HG02973 (cell line): ENCODE measurements at regions not wholly inside any gene's neighbourhood (a gene's known extent, or its start where the extent isn't known, plus 50 kb on each side); places are given as distances from the start of the nearest gene placed in this dataset.
A peak's percentile ranks its signal among the peaks of the same experiment; 100 is the strongest.

ENCODE experiments used
- ATAC-seq: cut with Tn5 transposase; IDR thresholded peaks from one replicate; pipeline ENCODE4 v1.9.1; 2021; ENCODE audit warnings: moderate library complexity; ENCODE audit not compliant: unreplicated experiment

DNA sequence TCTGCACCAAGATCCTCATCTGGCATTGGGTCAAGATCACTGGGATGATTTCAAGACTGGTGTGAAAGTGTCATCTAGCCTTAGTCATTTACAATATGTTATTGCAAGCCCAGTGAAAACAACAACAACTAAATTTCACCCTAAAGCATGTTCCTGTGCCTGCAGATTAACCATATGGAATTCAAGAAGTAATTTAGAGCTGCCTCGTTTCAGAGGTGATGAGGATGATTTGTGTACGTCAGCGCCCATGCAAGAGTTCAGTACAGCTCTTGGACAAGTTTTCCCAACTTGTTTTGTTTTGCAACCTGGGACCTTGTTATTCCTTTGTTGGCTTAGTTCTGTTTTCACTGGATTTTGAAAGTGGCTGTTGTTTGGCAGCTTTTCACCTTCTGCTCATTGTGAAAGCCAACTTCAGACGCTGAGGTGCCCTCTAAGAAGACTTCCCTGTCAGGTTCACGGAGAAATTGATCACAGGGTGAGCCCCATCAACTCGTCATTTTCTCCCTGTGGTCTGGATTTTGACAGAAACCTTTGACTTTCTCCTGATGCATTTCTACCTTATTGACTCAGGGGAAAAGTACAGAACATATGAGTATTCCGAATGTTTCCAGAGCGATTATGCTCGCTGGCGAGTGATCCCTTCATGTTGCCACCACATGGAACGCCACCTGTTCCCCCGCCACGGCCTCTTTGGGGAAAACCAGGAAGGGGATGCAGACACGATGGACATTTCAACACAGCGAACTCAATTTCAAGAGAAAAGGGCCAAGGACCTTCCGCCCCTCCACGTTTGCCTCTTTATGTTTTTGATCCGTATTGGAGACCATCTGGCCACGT is 85.6 kb downstream of the FOXL1 start:
- no peak for ATAC-seq

DNA sequence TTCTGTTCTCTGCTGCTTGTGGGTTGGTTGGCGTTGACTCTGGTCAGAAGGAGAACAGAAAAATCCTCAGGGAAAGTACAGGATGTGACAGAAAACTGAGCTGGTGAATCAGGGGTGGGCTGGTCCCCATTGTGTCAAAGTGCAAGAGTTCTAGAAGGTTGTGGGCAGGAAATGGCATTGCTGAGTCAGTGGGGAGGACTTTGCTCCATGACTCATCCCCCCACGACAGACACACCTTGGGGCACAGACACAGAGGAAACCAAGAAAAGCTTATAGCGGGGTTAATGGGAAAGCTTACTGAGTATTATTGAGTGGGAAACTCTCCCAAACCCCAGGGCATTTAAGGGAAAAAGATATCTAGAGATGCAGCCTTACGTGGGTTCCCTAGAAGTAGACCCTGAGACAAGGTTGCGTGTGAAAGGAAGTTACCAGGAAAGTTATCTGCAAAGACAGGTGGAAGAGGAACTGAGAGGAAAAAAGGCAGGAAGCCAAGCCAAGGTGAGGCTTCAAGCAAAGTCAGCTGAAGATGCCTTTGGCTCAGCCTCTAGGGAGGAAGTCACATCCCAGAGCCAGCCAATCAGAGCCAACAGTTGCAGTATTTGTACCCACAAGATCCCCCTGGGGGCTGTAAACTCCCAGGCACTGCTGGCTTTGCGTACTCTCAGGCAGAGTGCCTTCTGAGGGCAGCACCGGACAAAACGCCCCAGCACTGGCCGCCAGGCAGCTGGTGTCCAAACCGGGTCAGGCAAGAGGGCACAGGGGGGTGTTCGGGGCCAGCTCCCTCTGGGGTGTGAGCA is 86.4 kb downstream of the FOXL1 start:
- peak; percentile 50 for ATAC-seq

DNA sequence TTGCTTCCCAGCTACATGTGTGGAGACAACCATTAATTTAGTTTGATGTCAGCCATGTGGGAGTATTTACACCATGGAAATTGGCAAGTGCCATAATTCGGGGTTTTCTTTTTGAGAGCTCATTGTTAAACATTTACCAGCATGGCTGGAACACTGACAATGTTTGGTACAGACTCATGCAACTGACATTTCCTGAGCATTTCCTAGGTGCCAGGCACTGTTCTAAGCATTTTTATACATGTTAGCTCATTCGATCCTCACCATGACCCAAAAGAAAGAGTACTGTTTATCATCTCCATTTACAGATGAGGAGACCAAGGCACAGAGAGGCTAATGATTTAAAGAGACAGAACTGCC is 86.9 kb downstream of the FOXL1 start:
- peak; percentile 7 for ATAC-seq

DNA sequence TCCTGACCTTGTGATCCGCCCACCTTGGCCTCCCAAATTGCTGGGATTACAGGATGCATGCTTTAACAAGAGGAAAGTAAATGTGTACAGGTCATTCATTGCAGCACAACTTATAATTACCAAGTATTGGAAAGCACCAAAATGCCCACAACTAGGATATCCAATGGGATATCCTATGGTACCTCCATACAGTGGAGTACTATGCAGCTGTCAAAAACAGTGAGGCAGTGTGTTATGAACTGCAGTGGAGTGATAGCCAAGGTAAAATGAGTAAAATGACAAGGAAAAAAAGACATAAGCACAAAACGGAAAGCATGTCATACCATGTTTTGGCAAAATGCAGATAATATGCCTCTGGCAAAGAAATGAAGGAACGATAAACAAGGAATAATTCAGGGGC is 87.6 kb downstream of the FOXL1 start:
- no peak for ATAC-seq

DNA sequence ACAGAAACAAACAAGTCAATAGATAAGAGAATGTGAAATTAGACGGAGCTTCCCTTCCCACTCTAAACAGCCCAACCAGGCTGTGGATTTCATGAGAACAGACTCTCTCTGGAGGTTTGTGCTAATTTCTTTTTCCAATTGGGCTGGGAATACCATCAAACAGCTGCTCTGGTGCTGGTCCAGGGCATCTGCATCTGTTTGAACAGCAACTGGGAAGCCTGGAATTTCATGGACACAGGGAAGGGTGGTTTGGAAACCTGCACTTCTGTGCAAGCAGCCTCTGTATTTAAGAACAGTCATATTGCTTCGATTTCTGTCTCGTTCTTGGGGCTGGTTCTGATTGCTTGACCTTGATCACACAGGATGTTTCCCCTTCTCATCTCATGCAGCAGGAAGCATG is 88.7 kb downstream of the FOXL1 start:
- ATAC-seq: no peak

DNA sequence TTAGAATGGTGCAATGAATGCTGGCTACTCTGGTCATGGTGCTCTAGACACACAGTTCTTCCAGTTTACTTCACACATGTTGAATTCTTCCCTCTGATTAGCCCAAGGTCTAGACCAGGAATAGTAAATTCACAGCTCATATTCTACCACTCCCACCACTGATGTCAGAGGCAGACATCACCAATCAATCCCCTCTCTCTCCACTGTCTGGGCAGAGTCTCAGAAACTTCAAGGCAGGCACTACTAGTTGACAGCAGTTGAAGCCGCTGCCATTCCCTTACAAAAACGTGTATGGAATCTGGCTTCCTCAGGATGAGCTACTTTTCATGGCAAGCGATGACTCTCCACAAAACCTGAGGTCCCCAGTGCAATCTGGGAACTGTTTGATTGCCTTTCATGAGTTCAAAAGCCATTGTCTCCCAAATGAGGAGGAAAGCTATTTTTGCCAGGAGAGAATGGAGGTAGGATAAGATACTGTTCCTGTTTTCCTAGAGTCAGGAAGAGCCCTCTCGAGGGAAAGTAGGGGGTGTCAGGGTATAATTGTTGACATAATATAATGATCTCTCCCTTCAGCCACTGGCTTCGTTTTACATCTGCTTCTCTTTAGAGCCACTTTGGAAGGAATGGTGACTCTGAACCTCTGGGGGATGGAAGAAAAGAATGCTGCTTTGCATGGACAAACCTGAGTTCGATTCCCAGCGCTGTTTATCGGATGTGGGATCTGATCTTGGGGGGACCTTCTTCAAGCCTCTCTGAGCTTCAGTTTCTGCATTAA is 90.0 kb downstream of the FOXL1 start:
- ATAC-seq: no peak

DNA sequence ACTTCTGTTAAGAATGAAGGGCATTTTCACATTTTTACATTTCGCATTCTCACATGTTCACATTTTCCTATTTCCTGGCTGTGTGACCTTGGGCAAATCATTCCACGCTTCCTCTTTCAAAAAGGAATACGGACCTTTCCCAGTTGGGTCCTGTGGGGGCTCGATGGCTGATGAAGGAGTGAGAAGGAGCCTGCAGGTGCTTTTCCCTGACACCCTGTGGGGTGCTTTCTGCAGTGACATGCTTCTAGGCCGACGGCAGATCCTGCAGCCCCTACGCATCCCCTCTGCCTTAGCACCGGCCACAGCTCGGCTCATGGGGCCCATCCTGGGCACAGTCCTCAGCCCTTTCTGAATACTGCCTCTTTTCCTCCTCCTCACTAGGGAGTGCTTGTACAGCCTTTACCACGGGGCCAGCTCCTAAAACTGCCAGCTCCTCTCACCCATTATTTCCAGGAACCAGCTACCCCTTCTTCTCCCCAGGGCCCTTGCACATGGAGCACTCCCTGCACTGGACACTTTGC is 91.0 kb downstream of the FOXL1 start:
- ATAC-seq: no peak

DNA sequence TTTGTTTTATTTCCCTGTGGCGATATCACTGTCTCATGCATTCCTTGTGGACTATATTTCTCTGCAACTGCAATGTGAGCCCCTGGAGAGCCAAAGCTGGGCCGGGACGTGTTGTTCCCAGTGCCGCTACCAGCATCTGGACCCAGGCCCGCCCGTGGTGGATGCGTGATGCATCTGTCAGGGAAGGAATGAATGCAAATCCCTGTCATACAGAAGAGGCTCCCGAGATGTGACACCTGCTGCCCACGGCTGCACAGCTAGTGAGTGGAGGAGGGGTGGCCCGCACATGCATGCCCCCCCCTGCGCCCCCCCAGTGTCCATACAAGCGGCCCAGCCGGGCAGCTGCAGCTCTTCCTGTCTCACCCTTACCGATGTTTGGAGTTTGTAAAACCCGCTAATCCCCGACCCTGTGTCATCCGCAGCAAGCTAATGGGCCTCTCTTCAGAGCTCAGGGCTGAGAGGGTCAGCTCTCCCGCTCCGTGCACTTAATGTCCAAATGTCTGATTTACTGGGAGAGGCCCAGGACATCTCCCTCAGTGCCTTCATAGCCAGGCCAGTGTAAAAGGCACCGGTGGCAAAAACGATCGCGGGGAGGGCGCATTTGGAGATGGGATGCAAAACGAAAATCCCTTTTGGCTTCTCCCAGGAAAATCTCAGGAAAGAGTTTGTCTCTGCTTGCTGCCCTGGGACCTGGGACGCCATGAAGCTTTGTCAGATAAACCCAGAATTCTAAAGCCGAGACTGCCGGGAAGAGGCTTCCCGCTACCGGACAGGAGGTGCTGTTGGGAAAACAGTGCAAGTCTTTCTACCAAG is 91.8 kb downstream of the FOXL1 start:
- no peak for ATAC-seq

DNA sequence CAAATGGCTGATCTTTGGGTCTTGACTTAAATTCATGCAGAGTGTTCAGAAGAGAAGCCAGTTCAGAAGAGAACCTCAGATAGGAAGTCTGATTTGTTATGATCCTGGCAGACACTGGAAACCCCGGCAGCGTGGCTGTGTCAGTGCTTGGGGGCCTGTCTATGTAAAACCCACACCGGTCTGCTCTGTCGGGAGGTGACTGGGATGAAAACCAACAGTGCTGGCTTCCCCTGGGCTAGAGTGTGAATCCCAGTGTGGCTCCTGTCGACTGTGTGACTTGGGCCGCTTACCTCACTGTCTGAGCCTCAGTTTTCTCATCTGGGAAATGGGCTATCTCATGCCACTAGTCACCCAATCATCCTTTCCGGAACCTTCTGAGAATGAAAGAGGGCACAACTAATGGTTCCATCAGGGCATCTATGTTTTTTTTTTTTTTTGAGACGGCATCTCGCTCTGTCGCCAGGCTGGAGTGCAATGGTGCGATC is 92.4 kb downstream of the FOXL1 start:
- no peak for ATAC-seq

DNA sequence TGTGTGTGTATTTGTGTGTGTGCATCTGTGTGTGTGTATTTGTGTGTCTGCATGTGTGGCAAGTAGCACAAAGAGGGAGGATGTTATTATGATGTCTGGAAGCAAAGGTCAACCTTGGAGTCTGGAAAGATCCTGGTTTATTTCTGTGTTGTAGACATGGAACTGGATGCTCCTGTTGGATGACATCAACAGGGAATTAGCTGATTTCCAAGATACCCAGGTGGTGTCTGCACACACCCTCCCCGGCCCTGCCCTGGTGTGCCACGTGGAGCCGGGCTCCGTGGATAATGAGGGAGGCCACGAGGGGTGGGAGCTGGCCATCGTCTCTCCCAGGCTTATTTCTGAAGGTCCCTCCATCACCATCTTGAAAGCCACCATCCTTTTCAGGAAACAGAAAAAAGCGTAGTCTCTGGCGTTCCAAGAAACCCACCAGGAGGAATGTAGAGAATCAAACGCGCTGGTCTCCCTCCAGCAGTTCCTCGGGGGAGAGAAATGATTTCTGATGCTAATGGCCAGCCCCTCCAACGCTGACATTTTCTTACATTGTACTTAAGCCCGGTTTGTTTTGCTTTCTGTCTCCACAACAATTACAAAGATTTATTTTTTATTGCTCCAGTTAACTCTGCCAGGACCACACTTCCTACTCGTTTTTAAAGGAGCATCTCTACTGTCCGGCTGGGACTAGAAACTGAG is 93.3 kb downstream of the FOXL1 start:
- no peak for ATAC-seq

DNA sequence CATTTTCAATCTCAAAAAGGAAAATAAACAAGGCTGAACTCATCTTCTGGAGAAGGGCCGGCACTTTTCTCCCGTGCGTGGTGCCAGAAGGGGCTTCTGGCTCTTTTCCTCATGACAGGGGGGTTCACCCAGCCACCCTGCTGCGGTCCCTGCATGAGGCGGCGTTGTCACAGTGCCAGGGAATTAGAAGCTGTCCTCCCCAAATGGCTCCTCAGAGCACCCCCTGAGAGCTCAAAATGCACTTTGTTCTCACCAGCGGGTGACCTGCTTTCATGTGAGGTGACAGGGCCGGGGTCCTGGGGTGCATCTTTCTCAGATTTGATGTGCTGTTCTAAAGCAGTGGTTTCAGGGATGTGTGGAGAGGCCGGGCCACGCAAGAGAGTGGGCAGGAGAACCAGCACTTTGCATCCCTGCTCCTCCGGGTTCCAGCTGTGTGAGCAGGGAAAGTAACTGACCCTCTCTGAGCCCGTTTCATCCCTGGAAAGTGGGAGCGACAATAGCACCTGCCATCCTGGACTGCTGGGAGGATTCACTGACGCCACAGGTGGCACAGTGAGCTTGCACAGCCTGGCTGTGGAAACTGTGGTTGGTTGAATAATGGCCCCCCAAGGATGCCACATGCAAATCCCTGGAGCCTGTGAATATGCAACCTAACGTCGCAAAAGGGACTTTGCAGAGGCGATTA is 94.0 kb downstream of the FOXL1 start:
- ATAC-seq: no peak

DNA sequence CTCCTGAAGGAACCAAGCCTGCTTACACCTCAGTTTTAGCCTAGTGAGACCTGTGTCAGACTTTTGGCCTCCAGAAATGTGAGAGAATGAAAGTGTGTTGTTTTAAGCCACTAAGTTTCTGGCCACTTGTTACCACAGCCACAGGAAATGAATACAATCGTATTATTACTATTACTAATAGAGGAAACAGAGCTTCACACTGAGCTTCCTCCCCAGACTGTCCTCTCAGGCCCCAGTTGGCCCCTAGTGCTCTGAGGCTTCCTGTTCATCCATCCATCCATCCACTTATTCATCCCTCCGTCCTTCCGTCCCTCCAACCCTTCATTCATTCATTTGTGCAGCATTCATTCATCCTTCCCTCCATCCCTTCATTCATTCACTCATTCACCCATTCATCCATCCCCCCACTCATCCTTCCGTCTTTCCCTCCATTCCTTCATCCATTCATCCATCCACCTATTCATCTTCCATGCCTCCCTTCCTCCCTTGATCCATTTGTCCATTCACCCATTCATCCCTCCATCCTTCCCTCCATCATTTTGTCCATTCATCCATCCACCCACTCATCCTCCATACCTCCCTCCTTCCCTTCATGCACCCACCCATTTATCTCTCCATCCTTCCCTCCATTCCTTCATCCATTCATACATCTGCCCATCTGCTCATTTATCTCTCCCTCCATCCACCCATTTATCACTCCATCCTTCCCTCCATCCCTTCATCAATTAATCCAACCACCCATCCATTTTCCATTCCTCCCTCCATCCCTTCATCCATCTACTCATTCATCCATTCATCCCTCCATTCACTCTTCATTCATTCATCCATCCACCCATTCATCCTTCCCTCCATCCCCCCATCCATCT is 95.0 kb downstream of the FOXL1 start:
- no peak for ATAC-seq

DNA sequence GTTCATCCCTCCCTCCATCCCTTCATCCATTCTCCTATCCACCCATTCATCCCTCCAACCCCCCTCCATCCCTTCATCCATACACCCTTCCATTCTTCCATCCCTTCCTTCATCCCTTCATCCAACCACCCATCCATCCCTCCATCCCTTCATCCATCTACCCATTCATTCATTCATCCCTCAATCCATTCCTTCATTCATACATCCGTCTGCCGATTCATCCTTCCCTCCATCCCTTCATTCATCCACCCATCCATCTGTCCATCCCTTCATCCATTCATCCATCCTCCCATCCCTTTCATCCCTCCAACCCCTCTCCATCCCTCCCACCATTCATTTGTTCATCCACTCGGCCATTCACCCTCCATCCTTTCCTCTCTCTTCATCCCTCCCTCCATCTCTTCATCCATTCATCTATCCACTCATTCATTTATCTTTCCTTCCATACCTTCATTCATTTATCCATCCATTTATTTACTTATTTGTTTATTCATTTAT is 95.7 kb downstream of the FOXL1 start:
- no peak for ATAC-seq

DNA sequence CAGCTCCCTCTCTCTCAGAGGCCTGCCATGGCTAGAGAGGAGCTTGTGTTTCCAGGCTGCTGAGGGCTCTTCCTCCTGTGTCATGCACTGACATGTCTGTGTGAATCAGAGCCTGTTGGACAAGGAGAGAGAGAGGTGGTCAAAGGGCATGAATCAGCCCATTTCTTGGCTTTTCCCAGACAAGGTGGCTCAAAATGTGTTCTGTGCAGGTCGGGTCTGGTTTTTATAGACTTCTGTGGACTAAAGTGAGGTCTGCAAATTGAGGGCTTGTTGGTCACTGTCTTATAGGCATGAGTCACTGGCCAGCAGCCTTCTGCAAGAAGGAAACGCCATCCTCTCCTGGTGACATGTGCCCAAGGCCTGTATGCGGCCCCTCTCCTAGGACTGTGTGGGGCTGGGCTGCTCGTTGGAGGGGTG is 97.9 kb downstream of the FOXL1 start:
- no peak for ATAC-seq

DNA sequence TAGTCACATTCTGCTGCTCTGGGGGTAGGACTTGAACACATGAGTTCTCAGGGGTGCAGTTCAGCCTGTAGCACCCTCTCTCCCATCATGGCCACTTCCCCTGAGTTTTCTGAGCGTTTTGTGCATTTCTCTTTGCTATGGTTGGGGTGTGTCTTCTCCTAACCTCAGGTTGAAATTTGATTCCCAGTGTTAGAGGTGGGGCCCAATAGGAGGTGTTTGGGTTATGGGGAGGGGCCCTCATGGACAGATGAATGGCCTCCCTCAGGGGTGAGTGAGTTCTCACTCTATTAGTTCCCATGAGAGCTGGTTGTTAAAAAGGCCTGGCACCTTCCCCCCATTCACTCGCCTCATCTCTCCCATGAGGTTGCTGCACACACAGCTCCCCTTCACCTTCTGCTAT is 101.1 kb downstream of the FOXL1 start:
- no peak for ATAC-seq

DNA sequence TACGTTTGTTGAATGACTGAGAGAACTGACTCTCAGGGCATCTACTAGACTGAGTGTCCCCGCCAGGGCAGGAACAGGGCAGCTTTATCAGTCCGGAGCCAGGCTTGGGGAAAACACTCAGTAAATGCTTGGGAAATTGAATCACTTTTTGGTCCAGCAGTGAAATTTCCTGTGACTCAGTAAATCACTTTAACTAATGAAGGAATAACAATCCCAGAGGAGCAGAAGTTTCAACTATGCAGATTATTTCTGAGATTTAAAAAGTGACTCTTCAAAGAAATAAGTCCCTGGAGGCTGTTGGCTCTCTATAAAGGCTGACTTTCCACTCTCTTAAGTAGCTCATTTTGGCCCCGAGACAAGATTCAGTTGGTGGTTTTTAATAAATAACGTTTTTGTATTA is 101.8 kb downstream of the FOXL1 start:
- ATAC-seq: no peak

DNA sequence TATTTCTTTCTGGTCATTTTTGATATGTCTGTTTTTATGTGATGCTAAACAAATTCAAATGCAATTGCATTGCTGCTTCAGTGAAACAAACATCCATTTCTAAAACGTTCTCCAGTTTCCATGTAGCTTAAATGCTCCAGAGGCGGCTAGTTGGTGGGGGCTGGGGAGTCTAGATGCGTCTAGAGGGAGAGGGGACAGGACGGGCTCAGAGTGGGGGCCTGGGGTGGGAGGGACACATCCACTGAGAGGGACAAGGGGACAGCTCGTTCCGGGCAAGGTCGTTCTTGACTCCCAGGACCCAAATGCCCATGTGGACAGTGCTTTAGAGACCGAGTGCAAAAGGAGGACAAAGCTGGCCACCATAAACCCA is 102.3 kb downstream of the FOXL1 start:
- ATAC-seq: no peak
